GM10266 (cell line): ENCODE measurements at regions not wholly inside any gene's neighbourhood (a gene's known extent, or its start where the extent isn't known, plus 50 kb on each side); places are given as distances from the start of the nearest gene placed in this dataset.

Experiments
- DNase-seq: peaks from one replicate; pipeline ENCODE4 v3.0.0; 2012; ENCODE audit errors: extremely low spot score
- CTCF ChIP-seq: IDR thresholded peaks from 2 replicates; pipeline ENCODE4 v1.5.1; 2012; ENCODE audit warnings: mild to moderate bottlenecking, low read depth; ENCODE audit not compliant: control insufficient read depth, insufficient read depth; ENCODE audit errors: missing control alignments

GRCh38 chr2:41078341-41078740 lies 626.5 kb upstream of the SLC8A1 start:
- TF ChIP-seq CTCF = no peak
- no peak for DNase-seq

GRCh38 chr2:41079011-41079410 lies 627.1 kb upstream of the SLC8A1 start:
- no peak for DNase-seq
- TF ChIP-seq CTCF = no peak

GRCh38 chr2:41084321-41084720 lies 632.4 kb upstream of the SLC8A1 start:
- TF ChIP-seq CTCF = no peak
- DNase-seq = no peak

GRCh38 chr2:41087946-41088345 lies 636.1 kb upstream of the SLC8A1 start:
- no peak for DNase-seq
- no peak for TF ChIP-seq CTCF

GRCh38 chr2:41101281-41101680 lies 649.4 kb upstream of the SLC8A1 start:
- TF ChIP-seq CTCF = no peak
- DNase-seq = no peak

- TF ChIP-seq CTCF = no peak
- DNase-seq = no peak
These were observed 657.9 kb upstream of the SLC8A1 start for GRCh38 chr2:41109744-41110143.

GRCh38 chr2:41111836-41112627 lies 660.1 kb upstream of the SLC8A1 start:
- DNase-seq = no peak
- TF ChIP-seq CTCF = no peak
